HEK293 (cell line): ENCODE measurements at regions not wholly inside any gene's neighbourhood (a gene's known extent, or its start where the extent isn't known, plus 50 kb on each side); places are given as distances from the start of the nearest gene placed in this dataset.

Experiments
- CTCF ChIA-PET: fragments of 350-600 bp; formaldehyde crosslinking; extraction: SDS; loops from one replicate; lab custom pipeline; 2021; ENCODE audit warnings: antibody characterized with exemption; lab: Yijun Ruan, JAX
- POLR2A ChIA-PET: fragments of 300-600 bp; formaldehyde crosslinking; extraction: SDS; loops from one replicate; lab custom pipeline; 2020; ENCODE audit warnings: antibody characterized with exemption, inconsistent platforms; lab: Yijun Ruan, JAX
- H3K27ac ChIP-seq: fragments of 200-500 bp; sonication (Bioruptor generic); 2 replicates; pipeline ENCODE4 v1.5.1; 2014; ENCODE audit warnings: low read depth, low read length, control low read depth, inconsistent platforms; ENCODE audit errors: extremely low read depth
- H3K36me3 ChIP-seq, 2 experiments: fragments of 200-500 bp in 1 of 2; sonication (Bioruptor generic) in 1 of 2; 1 replicate in 1 of 2; 2 replicates in 1 of 2; pipeline ENCODE4 v1.5.1; 2014 to 2017; ENCODE audit warnings: inconsistent platforms in 2 of 2, low read length in 2 of 2; ENCODE audit not compliant: control insufficient read depth in 2 of 2, insufficient read depth in 1 of 2
- H3K4me1 ChIP-seq: fragments of 200-500 bp; sonication (Bioruptor generic); 2 replicates; pipeline ENCODE4 v1.5.1; 2014; ENCODE audit warnings: mild to moderate bottlenecking, low read length, inconsistent platforms; ENCODE audit not compliant: control insufficient read depth, insufficient read depth
- H3K4me3 ChIP-seq: 2 replicates; pipeline ENCODE4 v1.5.1; 2011; ENCODE audit warnings: low read depth, mild to moderate bottlenecking, control low read depth, low read length, moderate library complexity
- H3K9me3 ChIP-seq: fragments of 200-500 bp; sonication (Bioruptor generic); 2 replicates; pipeline ENCODE4 v1.5.1; 2014; ENCODE audit warnings: low read depth, low read length, inconsistent platforms; ENCODE audit not compliant: control insufficient read depth, insufficient read depth
- GLIS1 ChIP-seq: fragments of 450-650 bp; formaldehyde crosslinking; IDR thresholded peaks from 2 replicates; pipeline ENCODE4 v1.5.1; 2016; ENCODE audit warnings: missing biosample characterization, missing genetic modification characterization
- ZFP69B ChIP-seq: fragments of 450-650 bp; formaldehyde crosslinking; IDR thresholded peaks from 2 replicates; pipeline ENCODE4 v1.5.1; 2016; ENCODE audit warnings: missing biosample characterization, missing genetic modification characterization
- ZIC2 ChIP-seq: fragments of 450-650 bp; formaldehyde crosslinking; IDR thresholded peaks from 2 replicates; pipeline ENCODE4 v1.5.1; 2016; ENCODE audit warnings: missing biosample characterization, missing genetic modification characterization
- ZNF10 ChIP-seq: fragments of 450-650 bp; formaldehyde crosslinking; IDR thresholded peaks from 2 replicates; pipeline ENCODE4 v1.5.1; 2017; ENCODE audit warnings: missing biosample characterization, missing genetic modification characterization
- ZNF248 ChIP-seq: fragments of 450-650 bp; formaldehyde crosslinking; IDR thresholded peaks from 2 replicates; pipeline ENCODE4 v1.5.1; 2017; ENCODE audit warnings: missing biosample characterization, missing genetic modification characterization
- ZNF302 ChIP-seq: fragments of 450-650 bp; formaldehyde crosslinking; IDR thresholded peaks from 2 replicates; pipeline ENCODE4 v1.5.1; 2016; ENCODE audit warnings: missing biosample characterization, missing genetic modification characterization, low read depth
- ZNF423 ChIP-seq: fragments of 450-650 bp; formaldehyde crosslinking; IDR thresholded peaks from 2 replicates; pipeline ENCODE4 v1.5.1; 2016; ENCODE audit warnings: missing biosample characterization, missing genetic modification characterization
- ZNF501 ChIP-seq: fragments of 450-650 bp; formaldehyde crosslinking; IDR thresholded peaks from 2 replicates; pipeline ENCODE4 v1.5.1; 2016; ENCODE audit warnings: missing biosample characterization, missing genetic modification characterization
- ZNF548 ChIP-seq: fragments of 450-650 bp; formaldehyde crosslinking; IDR thresholded peaks from 2 replicates; pipeline ENCODE4 v1.5.1; 2016; ENCODE audit warnings: missing biosample characterization, missing genetic modification characterization
- ZNF600 ChIP-seq: fragments of 450-650 bp; formaldehyde crosslinking; IDR thresholded peaks from 2 replicates; pipeline ENCODE4 v1.5.1; 2016; ENCODE audit warnings: missing biosample characterization, missing genetic modification characterization
- ZNF623 ChIP-seq: fragments of 450-650 bp; formaldehyde crosslinking; IDR thresholded peaks from 2 replicates; pipeline ENCODE4 v1.5.1; 2016; ENCODE audit warnings: missing biosample characterization, missing genetic modification characterization
- ZNF624 ChIP-seq: fragments of 450-650 bp; formaldehyde crosslinking; IDR thresholded peaks from 2 replicates; pipeline ENCODE4 v1.5.1; 2017; ENCODE audit warnings: missing biosample characterization, missing genetic modification characterization
- ZNF76 ChIP-seq: fragments of 450-650 bp; formaldehyde crosslinking; IDR thresholded peaks from 2 replicates; pipeline ENCODE4; 2016; ENCODE audit warnings: low read depth, missing biosample characterization, missing genetic modification characterization, borderline replicate concordance
- TF ChIP-seq, protein P1 (sequence below): fragments of 450-650 bp; formaldehyde crosslinking; IDR thresholded peaks from 2 replicates; pipeline ENCODE4; 2016; ENCODE audit warnings: missing biosample characterization, missing genetic modification characterization
- TF ChIP-seq, protein P2 (sequence below): fragments of 450-650 bp; formaldehyde crosslinking; IDR thresholded peaks from 2 replicates; pipeline ENCODE4 v1.5.1; 2016; ENCODE audit warnings: missing biosample characterization, missing genetic modification characterization
- TF ChIP-seq, protein P3 (sequence below): fragments of 450-650 bp; formaldehyde crosslinking; IDR thresholded peaks from 2 replicates; pipeline ENCODE4 v1.5.1; 2016; ENCODE audit warnings: missing biosample characterization, missing genetic modification characterization
- TF ChIP-seq, protein P4 (sequence below): fragments of 450-650 bp; formaldehyde crosslinking; IDR thresholded peaks from 2 replicates; pipeline ENCODE4 v1.5.1; 2017; ENCODE audit warnings: missing biosample characterization, mild to moderate bottlenecking, missing genetic modification characterization, moderate library complexity
- TF ChIP-seq, protein P5 (sequence below): fragments of 450-650 bp; formaldehyde crosslinking; IDR thresholded peaks from 2 replicates; pipeline ENCODE4 v1.5.1; 2016; ENCODE audit warnings: missing biosample characterization, missing genetic modification characterization

DNA sequence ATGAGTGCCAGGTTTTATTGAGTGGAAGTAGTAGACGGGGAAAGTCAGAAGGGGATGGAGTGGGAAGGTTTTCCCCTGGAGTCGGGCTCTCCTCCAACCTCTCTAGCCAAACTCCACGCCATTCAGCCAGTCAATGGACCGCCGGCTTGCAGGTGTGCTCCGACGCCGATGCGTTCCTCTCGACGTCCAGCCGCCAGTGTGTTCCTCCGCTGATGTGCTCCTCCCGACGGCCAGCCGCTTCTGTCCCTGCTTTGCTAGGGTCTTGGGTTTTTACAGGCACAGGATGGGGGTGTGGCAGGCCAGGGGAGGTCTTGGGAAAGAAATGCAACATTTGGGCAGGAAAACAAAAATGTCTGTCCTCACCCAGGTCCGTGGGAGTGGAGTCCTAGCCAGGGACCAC is 94.3 kb upstream of the TEX51 start (continued):
- TF ChIP-seq, protein P1, sequence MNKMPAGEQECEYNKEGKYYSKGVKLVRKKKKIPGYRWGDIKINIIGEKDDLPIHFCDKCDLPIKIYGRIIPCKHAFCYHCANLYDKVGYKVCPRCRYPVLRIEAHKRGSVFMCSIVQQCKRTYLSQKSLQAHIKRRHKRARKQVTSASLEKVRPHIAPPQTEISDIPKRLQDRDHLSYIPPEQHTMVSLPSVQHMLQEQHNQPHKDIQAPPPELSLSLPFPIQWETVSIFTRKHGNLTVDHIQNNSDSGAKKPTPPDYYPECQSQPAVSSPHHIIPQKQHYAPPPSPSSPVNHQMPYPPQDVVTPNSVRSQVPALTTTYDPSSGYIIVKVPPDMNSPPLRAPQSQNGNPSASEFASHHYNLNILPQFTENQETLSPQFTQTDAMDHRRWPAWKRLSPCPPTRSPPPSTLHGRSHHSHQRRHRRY = no peak
- TF ChIP-seq ZNF624 (tag by site-specific recombination) (no peak), ZNF248 (tag by site-specific recombination) (no peak), ZNF501 (no peak), ZNF10 (tag by site-specific recombination) (no peak), ZNF302 (no peak)

DNA sequence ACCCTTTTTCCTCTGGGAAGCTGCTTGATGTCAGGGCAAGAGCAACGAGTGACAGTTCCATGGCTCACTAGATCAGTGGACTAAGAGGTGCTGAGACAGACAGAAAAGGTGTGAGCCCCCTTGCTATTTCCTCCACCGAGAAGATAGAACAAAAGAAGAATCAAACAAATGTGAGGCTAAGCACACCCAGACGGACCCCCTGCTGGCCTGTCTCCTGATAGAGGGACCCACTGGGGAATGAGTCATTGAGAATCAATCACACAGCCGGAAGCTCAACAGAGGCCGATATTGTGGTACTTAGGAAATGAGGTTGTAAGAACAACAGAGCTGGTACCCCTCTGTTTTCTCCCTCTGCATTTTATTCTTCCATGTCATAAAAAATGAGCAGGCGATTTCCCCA is 89.8 kb upstream of the TEX51 start:
- H3K4me3 ChIP-seq = no peak overlapping the region
- CTCF ChIA-PET = interaction anchor here (0.5 to 1.3 kb wide), 3 partner anchors 32 to 166 kb away, joined by 3 to 7 read pairs (median 4); no protein-coding TSS in a partner anchor
- no peak overlapping the region for H3K27ac ChIP-seq
- H3K4me1 ChIP-seq = peaks cover 11% of the 10 kb centered on the region; the same call in 1 of the 2 replicates
- POLR2A ChIA-PET = no interaction called here
- no peaks in the 10 kb centered on the region for H3K9me3 ChIP-seq
- TF ChIP-seq ZFP69B (tag by site-specific recombination) (0 out of 2 replicates have a peak, but pooled peaks have one; percentile 24), ZNF548 (no peak), ZIC2 (tag by site-specific recombination) (peak; percentile 68), ZNF600 (tag by site-specific recombination) (no peak), GLIS1 (tag by site-specific recombination) (peak; percentile 40; the same call in 1 of the 2 replicates), ZNF76 (no peak)
- TF ChIP-seq, protein P2, sequence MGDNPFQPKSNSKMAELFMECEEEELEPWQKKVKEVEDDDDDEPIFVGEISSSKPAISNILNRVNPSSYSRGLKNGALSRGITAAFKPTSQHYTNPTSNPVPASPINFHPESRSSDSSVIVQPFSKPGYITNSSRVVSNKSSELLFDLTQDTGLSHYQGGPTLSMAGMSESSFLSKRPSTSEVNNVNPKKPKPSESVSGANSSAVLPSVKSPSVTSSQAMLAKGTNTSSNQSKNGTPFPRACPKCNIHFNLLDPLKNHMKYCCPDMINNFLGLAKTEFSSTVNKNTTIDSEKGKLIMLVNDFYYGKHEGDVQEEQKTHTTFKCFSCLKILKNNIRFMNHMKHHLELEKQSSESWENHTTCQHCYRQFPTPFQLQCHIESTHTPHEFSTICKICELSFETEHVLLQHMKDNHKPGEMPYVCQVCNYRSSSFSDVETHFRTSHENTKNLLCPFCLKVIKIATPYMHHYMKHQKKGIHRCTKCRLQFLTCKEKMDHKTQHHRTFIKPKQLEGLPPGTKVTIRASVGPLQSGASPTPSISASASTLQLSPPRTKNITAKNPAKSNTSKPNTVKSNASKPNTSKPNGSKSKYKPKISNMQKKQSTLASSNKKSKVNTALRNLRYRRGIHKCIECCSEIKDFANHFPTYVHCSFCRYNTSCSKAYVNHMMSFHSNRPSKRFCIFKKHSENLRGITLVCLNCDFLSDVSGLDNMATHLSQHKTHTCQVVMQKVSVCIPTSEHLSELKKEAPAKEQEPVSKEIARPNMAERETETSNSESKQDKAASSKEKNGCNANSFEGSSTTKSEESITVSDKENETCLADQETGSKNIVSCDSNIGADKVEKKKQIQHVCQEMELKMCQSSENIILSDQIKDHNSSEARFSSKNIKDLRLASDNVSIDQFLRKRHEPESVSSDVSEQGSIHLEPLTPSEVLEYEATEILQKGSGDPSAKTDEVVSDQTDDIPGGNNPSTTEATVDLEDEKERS (tag by site-specific recombination) = no peak
- TF ChIP-seq, protein P3, sequence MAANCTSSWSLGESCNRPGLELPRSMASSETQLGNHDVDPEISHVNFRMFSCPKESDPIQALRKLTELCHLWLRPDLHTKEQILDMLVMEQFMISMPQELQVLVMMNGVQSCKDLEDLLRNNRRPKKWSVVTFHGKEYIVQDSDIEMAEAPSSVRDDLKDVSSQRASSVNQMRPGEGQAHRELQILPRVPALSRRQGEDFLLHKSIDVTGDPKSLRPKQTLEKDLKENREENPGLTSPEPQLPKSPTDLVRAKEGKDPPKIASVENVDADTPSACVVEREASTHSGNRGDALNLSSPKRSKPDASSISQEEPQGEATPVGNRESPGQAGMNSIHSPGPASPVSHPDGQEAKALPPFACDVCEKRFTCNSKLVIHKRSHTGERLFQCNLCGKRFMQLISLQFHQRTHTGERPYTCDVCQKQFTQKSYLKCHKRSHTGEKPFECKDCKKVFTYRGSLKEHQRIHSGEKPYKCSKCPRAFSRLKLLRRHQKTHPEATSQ = no peak
- TF ChIP-seq, protein P4, sequence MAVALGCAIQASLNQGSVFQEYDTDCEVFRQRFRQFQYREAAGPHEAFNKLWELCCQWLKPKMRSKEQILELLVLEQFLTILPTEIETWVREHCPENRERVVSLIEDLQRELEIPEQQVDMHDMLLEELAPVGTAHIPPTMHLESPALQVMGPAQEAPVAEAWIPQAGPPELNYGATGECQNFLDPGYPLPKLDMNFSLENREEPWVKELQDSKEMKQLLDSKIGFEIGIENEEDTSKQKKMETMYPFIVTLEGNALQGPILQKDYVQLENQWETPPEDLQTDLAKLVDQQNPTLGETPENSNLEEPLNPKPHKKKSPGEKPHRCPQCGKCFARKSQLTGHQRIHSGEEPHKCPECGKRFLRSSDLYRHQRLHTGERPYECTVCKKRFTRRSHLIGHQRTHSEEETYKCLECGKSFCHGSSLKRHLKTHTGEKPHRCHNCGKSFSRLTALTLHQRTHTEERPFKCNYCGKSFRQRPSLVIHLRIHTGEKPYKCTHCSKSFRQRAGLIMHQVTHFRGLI (tag by site-specific recombination) = no peak
- TF ChIP-seq, protein P1 = no peak
- H3K36me3 ChIP-seq = no peaks in the 10 kb centered on the region

DNA sequence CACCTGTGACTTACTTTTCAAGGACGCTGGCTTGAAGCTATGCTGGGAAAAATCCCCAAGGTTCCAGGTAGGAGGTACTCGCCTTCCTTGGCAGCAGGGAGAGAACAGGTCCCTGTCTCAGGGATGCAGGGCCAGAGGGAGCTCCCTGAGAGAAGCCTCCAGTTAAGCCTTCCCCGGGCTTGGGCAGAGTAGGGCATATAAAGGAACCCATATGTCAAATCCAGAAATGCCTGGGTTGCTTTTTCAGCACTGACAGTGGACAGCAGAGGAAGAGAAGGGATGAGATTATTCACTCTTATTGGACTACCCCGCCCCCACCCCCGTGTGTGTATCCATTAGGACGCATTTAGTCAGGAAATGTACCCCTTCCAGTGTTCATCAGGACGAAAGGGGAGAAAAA is 89.3 kb upstream of the TEX51 start:
- Histone ChIP-seq H3K9me3 (no peaks in the 10 kb centered on the region), H3K4me1 (peaks cover 11% of the 10 kb centered on the region; the same call in 1 of the 2 replicates), H3K4me3 (no peak overlapping the region), H3K27ac (no peak overlapping the region), H3K36me3 (no peaks in the 10 kb centered on the region)
- POLR2A ChIA-PET = no interaction called here
- CTCF ChIA-PET = interaction anchor here (0.5 to 0.7 kb wide), 2 partner anchors 66 to 166 kb away, joined by 3 to 4 read pairs; no protein-coding TSS in a partner anchor
- TF ChIP-seq, protein P5, sequence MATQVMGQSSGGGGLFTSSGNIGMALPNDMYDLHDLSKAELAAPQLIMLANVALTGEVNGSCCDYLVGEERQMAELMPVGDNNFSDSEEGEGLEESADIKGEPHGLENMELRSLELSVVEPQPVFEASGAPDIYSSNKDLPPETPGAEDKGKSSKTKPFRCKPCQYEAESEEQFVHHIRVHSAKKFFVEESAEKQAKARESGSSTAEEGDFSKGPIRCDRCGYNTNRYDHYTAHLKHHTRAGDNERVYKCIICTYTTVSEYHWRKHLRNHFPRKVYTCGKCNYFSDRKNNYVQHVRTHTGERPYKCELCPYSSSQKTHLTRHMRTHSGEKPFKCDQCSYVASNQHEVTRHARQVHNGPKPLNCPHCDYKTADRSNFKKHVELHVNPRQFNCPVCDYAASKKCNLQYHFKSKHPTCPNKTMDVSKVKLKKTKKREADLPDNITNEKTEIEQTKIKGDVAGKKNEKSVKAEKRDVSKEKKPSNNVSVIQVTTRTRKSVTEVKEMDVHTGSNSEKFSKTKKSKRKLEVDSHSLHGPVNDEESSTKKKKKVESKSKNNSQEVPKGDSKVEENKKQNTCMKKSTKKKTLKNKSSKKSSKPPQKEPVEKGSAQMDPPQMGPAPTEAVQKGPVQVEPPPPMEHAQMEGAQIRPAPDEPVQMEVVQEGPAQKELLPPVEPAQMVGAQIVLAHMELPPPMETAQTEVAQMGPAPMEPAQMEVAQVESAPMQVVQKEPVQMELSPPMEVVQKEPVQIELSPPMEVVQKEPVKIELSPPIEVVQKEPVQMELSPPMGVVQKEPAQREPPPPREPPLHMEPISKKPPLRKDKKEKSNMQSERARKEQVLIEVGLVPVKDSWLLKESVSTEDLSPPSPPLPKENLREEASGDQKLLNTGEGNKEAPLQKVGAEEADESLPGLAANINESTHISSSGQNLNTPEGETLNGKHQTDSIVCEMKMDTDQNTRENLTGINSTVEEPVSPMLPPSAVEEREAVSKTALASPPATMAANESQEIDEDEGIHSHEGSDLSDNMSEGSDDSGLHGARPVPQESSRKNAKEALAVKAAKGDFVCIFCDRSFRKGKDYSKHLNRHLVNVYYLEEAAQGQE (tag by site-specific recombination) = peak; percentile 59
- TF ChIP-seq ZNF423 (tag by site-specific recombination) (no peak), ZNF623 (tag by site-specific recombination) (no peak)
